Tibial nerve (tissue), 3 donors: ENCODE measurements at regions not wholly inside any gene's neighbourhood (a gene's known extent, or its start where the extent isn't known, plus 50 kb on each side); places are given as distances from the start of the nearest gene placed in this dataset.

Experiments used
- CTCF ChIP-seq, 5 experiments: fragments of 200-600 bp in 3 of 5; fragments of 450-650 bp in 2 of 5; sonication (generic) in 3 of 5; IDR thresholded peaks; one replicate each; pipeline ENCODE4 v1.5.1; 2016 to 2019; ENCODE audit warnings: antibody characterized with exemption in 5 of 5, mild to moderate bottlenecking in 3 of 5, moderate library complexity in 2 of 5
- POLR2A ChIP-seq, 2 donors: fragments of 450-650 bp; IDR thresholded peaks; one replicate each; pipeline ENCODE4 v1.6.1; 2017; ENCODE audit warnings: antibody characterized with exemption in 2 of 2, mild to moderate bottlenecking in 2 of 2, moderate library complexity in 2 of 2

- no peak for TF ChIP-seq CTCF (IDR thresholded peaks at IDR 0.05)
- no peak for TF ChIP-seq POLR2A (IDR thresholded peaks at IDR 0.05)
Measured at GRCh38 chr1:201750120-201750519, 78.8 kb upstream of the IPO9 start.
